Loucy (cell line): ENCODE measurements at regions not wholly inside any gene's neighbourhood (a gene's known extent, or its start where the extent isn't known, plus 50 kb on each side); places are given as distances from the start of the nearest gene placed in this dataset.

Experiments
- H2AFZ ChIP-seq: fragments of 200-600 bp; sonication (generic); 2 replicates; pipeline ENCODE4 v1.6.0; 2016; ENCODE audit warnings: antibody characterized with exemption, mild to moderate bottlenecking, low read length, moderate library complexity
- H3F3A ChIP-seq: fragments of 200-600 bp; 2 replicates; pipeline ENCODE4 v1.6.0; 2016; ENCODE audit warnings: antibody characterized with exemption, low read depth, mild to moderate bottlenecking
- H3K27me3 ChIP-seq: fragments of 200-600 bp; sonication (generic); 2 replicates; pipeline ENCODE4 v1.6.1; 2014; ENCODE audit warnings: low read length, mild to moderate bottlenecking; ENCODE audit not compliant: insufficient read depth, poor library complexity, severe bottlenecking
- H3K36me3 ChIP-seq: fragments of 200-600 bp; sonication (generic); 2 replicates; pipeline ENCODE4 v1.6.1; 2016; ENCODE audit warnings: low read length; ENCODE audit not compliant: insufficient read depth
- H3K4me1 ChIP-seq: fragments of 200-600 bp; sonication (generic); 2 replicates; pipeline ENCODE4 v1.5.1; 2014; ENCODE audit warnings: low read length, mild to moderate bottlenecking; ENCODE audit not compliant: insufficient read depth, poor library complexity, severe bottlenecking
- H3K4me2 ChIP-seq: fragments of 200-600 bp; sonication (generic); 2 replicates; pipeline ENCODE4 v1.6.0; 2014; ENCODE audit warnings: antibody characterized with exemption, low read length, low read depth, mild to moderate bottlenecking; ENCODE audit not compliant: poor library complexity, severe bottlenecking
- H3K4me3 ChIP-seq: fragments of 200-600 bp; sonication (generic); 2 replicates; pipeline ENCODE4 v1.5.1; 2014; ENCODE audit warnings: low read length, mild to moderate bottlenecking, mixed read lengths; ENCODE audit not compliant: poor library complexity, severe bottlenecking
- H3K79me2 ChIP-seq: fragments of 200-600 bp; sonication (generic); 2 replicates; pipeline ENCODE4 v1.6.1; 2014; ENCODE audit warnings: low read length; ENCODE audit not compliant: insufficient read depth
- H3K9ac ChIP-seq: fragments of 200-600 bp; sonication (generic); 2 replicates; pipeline ENCODE4 v1.6.0; 2014; ENCODE audit warnings: mild to moderate bottlenecking, low read depth, low read length, moderate library complexity; ENCODE audit not compliant: poor library complexity, severe bottlenecking
- H3K9me2 ChIP-seq: fragments of 200-600 bp; sonication (generic); replicated peaks from 2 replicates; pipeline ENCODE4 v1.6.1; 2016; ENCODE audit warnings: low read depth, low read length, mixed read lengths
- H3K9me3 ChIP-seq: fragments of 200-600 bp; sonication (generic); 2 replicates; pipeline ENCODE4 v1.6.1; 2014; ENCODE audit warnings: mild to moderate bottlenecking, antibody characterized with exemption, low read length, low read depth; ENCODE audit not compliant: insufficient read depth
- H4K20me1 ChIP-seq: fragments of 200-600 bp; sonication (generic); 2 replicates; pipeline ENCODE4 v1.6.0; 2014; ENCODE audit warnings: antibody characterized with exemption, low read length, mild to moderate bottlenecking; ENCODE audit not compliant: insufficient read depth, poor library complexity, severe bottlenecking
- EZH2phosphoT487 ChIP-seq: fragments of 200-600 bp; IDR thresholded peaks from 2 replicates; pipeline ENCODE4 v1.6.1; 2018; ENCODE audit warnings: antibody characterized with exemption, mild to moderate bottlenecking, moderate library complexity, borderline replicate concordance
- TF ChIP-seq, protein P1 (sequence below): fragments of 200-600 bp; sonication (generic); conservative IDR thresholded peaks from 2 replicates; pipeline ENCODE4 v1.5.1; 2014; ENCODE audit warnings: mild to moderate bottlenecking, antibody characterized with exemption, low read length

- Histone ChIP-seq H3K36me3 (no peaks in the 10 kb centered on the region), H3K27me3 (no peaks in the 10 kb centered on the region), H3K9ac (no peak overlapping the region), H2AFZ (no peak overlapping the region), H3K9me3 (no peaks in the 10 kb centered on the region), H3K9me2 (no peaks in the 10 kb centered on the region), H4K20me1 (no peaks in the 10 kb centered on the region), H3K4me3 (no peak overlapping the region), H3K4me1 (no peaks in the 10 kb centered on the region), H3K4me2 (no peak overlapping the region), H3F3A (no peaks in the 10 kb centered on the region), H3K79me2 (no peaks in the 10 kb centered on the region)
- TF ChIP-seq, protein P1, sequence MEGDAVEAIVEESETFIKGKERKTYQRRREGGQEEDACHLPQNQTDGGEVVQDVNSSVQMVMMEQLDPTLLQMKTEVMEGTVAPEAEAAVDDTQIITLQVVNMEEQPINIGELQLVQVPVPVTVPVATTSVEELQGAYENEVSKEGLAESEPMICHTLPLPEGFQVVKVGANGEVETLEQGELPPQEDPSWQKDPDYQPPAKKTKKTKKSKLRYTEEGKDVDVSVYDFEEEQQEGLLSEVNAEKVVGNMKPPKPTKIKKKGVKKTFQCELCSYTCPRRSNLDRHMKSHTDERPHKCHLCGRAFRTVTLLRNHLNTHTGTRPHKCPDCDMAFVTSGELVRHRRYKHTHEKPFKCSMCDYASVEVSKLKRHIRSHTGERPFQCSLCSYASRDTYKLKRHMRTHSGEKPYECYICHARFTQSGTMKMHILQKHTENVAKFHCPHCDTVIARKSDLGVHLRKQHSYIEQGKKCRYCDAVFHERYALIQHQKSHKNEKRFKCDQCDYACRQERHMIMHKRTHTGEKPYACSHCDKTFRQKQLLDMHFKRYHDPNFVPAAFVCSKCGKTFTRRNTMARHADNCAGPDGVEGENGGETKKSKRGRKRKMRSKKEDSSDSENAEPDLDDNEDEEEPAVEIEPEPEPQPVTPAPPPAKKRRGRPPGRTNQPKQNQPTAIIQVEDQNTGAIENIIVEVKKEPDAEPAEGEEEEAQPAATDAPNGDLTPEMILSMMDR = no peak
- TF ChIP-seq EZH2phosphoT487 = no peak
Observed at GRCh38 chrX:45862801-45863200, 662.1 kb upstream of the DIPK2B start.

DNA sequence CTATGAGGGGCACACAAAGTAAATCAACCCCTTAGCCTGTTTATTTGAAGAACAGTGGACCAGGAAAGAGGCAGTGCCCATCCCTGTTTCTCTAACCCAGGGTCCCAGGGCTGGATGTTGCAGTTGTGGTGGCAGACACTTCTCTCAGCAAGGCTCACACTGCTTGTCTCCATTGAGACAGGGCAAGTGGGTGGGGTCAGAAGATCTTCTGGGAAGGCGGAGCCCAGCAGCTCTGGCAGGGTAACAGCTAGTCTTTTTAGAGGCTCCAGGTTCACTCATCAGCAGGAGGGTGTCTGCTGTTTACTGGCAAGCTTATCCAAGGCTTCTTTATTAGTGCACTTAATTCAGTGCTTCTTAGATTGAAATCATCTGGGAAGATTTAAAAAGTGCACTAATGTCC, 659.8 kb upstream of the DIPK2B start:
- Histone ChIP-seq H3K9ac (no peak overlapping the region), H3K27me3 (no peaks in the 10 kb centered on the region), H3K4me1 (no peaks in the 10 kb centered on the region), H3K4me2 (no peak overlapping the region), H3K36me3 (no peaks in the 10 kb centered on the region), H3K9me2 (no peaks in the 10 kb centered on the region), H3K4me3 (no peak overlapping the region), H2AFZ (no peak overlapping the region), H3K79me2 (no peaks in the 10 kb centered on the region), H3K9me3 (no peaks in the 10 kb centered on the region), H4K20me1 (no peaks in the 10 kb centered on the region), H3F3A (no peaks in the 10 kb centered on the region)
- no peak for TF ChIP-seq EZH2phosphoT487
- TF ChIP-seq, protein P1 = no peak

- Histone ChIP-seq H3F3A (no peaks in the 10 kb centered on the region), H3K4me2 (no peak overlapping the region), H3K4me3 (no peak overlapping the region), H3K9me3 (no peaks in the 10 kb centered on the region), H3K36me3 (no peaks in the 10 kb centered on the region), H3K79me2 (no peaks in the 10 kb centered on the region), H3K27me3 (no peaks in the 10 kb centered on the region), H4K20me1 (no peaks in the 10 kb centered on the region), H3K9ac (no peak overlapping the region), H3K4me1 (no peaks in the 10 kb centered on the region), H2AFZ (no peak overlapping the region), H3K9me2 (no peaks in the 10 kb centered on the region)
- no peak for TF ChIP-seq EZH2phosphoT487
- TF ChIP-seq, protein P1 = no peak
Observed at GRCh38 chrX:45859407-45859806, 658.7 kb upstream of the DIPK2B start.
